SJSA1 (cell line): ENCODE measurements at regions not wholly inside any gene's neighbourhood (a gene's known extent, or its start where the extent isn't known, plus 50 kb on each side); places are given as distances from the start of the nearest gene placed in this dataset.
"Not testable (repeated sequence)": the region's sequence is repeated elsewhere in the genome, so short reads cannot be mapped to it uniquely, and the experiment has no call there.

Experiments used
- DNase-seq, 2 experiments: peaks; one replicate each; pipeline ENCODE4 v3.0.0-alpha.2; 2015 to 2020; ENCODE audit warnings: low spot score in 2 of 2, low read depth in 1 of 2
- H3K27ac ChIP-seq: fragments of 250-450 bp; sonication (Bioruptor Pico); 2 replicates; pipeline ENCODE4 v1.5.1; 2020; ENCODE audit warnings: mild to moderate bottlenecking, moderate library complexity
- H3K27me3 ChIP-seq: fragments of 250-450 bp; sonication (Bioruptor Pico); replicated peaks from 2 replicates; pipeline ENCODE4 v1.5.1; 2020; ENCODE audit warnings: mild to moderate bottlenecking, moderate library complexity
- H3K36me3 ChIP-seq: fragments of 250-450 bp; sonication (Bioruptor Pico); 2 replicates; pipeline ENCODE4 v1.5.1; 2020; ENCODE audit warnings: mild to moderate bottlenecking
- H3K4me1 ChIP-seq: fragments of 250-450 bp; sonication (Bioruptor Pico); replicated peaks from 2 replicates; pipeline ENCODE4 v1.6.1; 2021; ENCODE audit warnings: mild to moderate bottlenecking
- H3K4me3 ChIP-seq: fragments of 250-450 bp; sonication (Bioruptor Pico); 2 replicates; pipeline ENCODE4 v1.5.1; 2020; ENCODE audit warnings: mild to moderate bottlenecking
- H3K9me3 ChIP-seq: fragments of 250-450 bp; sonication (Bioruptor Pico); replicated peaks from 2 replicates; pipeline ENCODE4 v1.5.1; 2020; ENCODE audit warnings: mild to moderate bottlenecking

GRCh38 chr7:97313900-97314299, 196.4 kb downstream of the SDHAF3 start:
- no peak for DNase-seq
- Histone ChIP-seq H3K9me3 (no peaks in the 10 kb centered on the region), H3K4me1 (no peaks in the 10 kb centered on the region), H3K27me3 (no peaks in the 10 kb centered on the region), H3K27ac (no peak overlapping the region), H3K4me3 (no peak overlapping the region), H3K36me3 (no peaks in the 10 kb centered on the region)

GRCh38 chr7:97317575-97317974, 200.1 kb downstream of the SDHAF3 start:
- no peaks in the 10 kb centered on the region for H3K27me3 ChIP-seq
- no peak for DNase-seq
- no peaks in the 10 kb centered on the region for H3K9me3 ChIP-seq
- H3K4me1 ChIP-seq, result no peaks in the 10 kb centered on the region
- H3K27ac ChIP-seq, result no peak overlapping the region
- no peaks in the 10 kb centered on the region for H3K36me3 ChIP-seq
- H3K4me3 ChIP-seq, result no peak overlapping the region

GRCh38 chr7:97329871-97330270, 212.4 kb downstream of the SDHAF3 start:
- not testable (repeated sequence) for H3K4me3 ChIP-seq, DNase-seq, H3K36me3 ChIP-seq, H3K27ac ChIP-seq, H3K4me1 ChIP-seq, H3K27me3 ChIP-seq, H3K9me3 ChIP-seq

- no peak overlapping the region for H3K27ac ChIP-seq
- H3K27me3 ChIP-seq, result no peaks in the 10 kb centered on the region
- H3K36me3 ChIP-seq, result no peaks in the 10 kb centered on the region
- no peaks in the 10 kb centered on the region for H3K9me3 ChIP-seq
- no peak overlapping the region for H3K4me3 ChIP-seq
- no peaks in the 10 kb centered on the region for H3K4me1 ChIP-seq
- DNase-seq, result no peak
These were observed 220.4 kb downstream of the SDHAF3 start for GRCh38 chr7:97337849-97338248.

- Histone ChIP-seq H3K4me1 (no peaks in the 10 kb centered on the region), H3K27ac (no peak overlapping the region), H3K9me3 (0 out of 2 replicates have a peak, but pooled peaks cover 3% of the 10 kb centered on the region), H3K36me3 (no peaks in the 10 kb centered on the region), H3K27me3 (no peaks in the 10 kb centered on the region), H3K4me3 (no peak overlapping the region)
- DNase-seq, result no peak
These were observed 225.0 kb downstream of the SDHAF3 start for GRCh38 chr7:97342512-97342911.

GRCh38 chr7:97346349-97346748, 228.9 kb downstream of the SDHAF3 start:
- Histone ChIP-seq H3K27me3 (no peaks in the 10 kb centered on the region), H3K27ac (no peak overlapping the region), H3K36me3 (no peaks in the 10 kb centered on the region), H3K4me1 (no peaks in the 10 kb centered on the region), H3K9me3 (peaks cover 3% of the 10 kb centered on the region; the same call in 1 of the 2 replicates), H3K4me3 (no peak overlapping the region)
- DNase-seq, result no peak

- Histone ChIP-seq H3K4me1 (no peaks in the 10 kb centered on the region), H3K4me3 (no peak overlapping the region), H3K36me3 (no peaks in the 10 kb centered on the region), H3K27me3 (no peaks in the 10 kb centered on the region), H3K9me3 (no peaks in the 10 kb centered on the region; the same call in 1 of the 2 replicates), H3K27ac (no peak overlapping the region)
- DNase-seq, result no peak
These were observed 234.0 kb downstream of the SDHAF3 start for GRCh38 chr7:97351488-97351887.

- H3K4me3 ChIP-seq, result no peak overlapping the region
These were observed 240.0 kb downstream of the SDHAF3 start for GRCh38 chr7:97357459-97357858.

GRCh38 chr7:97372882-97373281, 255.4 kb downstream of the SDHAF3 start:
- H3K27me3 ChIP-seq, result no peaks in the 10 kb centered on the region
- DNase-seq, result no peak
- no peak overlapping the region for H3K27ac ChIP-seq
- H3K4me3 ChIP-seq, result no peak overlapping the region
- no peaks in the 10 kb centered on the region for H3K36me3 ChIP-seq
- H3K9me3 ChIP-seq, result no peaks in the 10 kb centered on the region
- no peaks in the 10 kb centered on the region for H3K4me1 ChIP-seq

More at GRCh38 chr7:97357459-97357858, 240.0 kb downstream of the SDHAF3 start:
- Histone ChIP-seq H3K27ac (no peak overlapping the region), H3K36me3 (no peaks in the 10 kb centered on the region), H3K4me1 (no peaks in the 10 kb centered on the region), H3K27me3 (no peaks in the 10 kb centered on the region), H3K9me3 (no peaks in the 10 kb centered on the region)
- no peak for DNase-seq

GRCh38 chr7:97373736-97374135, 256.2 kb downstream of the SDHAF3 start:
- no peak overlapping the region for H3K27ac ChIP-seq
- no peak for DNase-seq
- no peaks in the 10 kb centered on the region for H3K27me3 ChIP-seq
- no peaks in the 10 kb centered on the region for H3K4me1 ChIP-seq
- no peaks in the 10 kb centered on the region for H3K9me3 ChIP-seq
- H3K36me3 ChIP-seq, result no peaks in the 10 kb centered on the region
- H3K4me3 ChIP-seq, result no peak overlapping the region

- H3K4me1 ChIP-seq, result no peaks in the 10 kb centered on the region
- H3K36me3 ChIP-seq, result no peaks in the 10 kb centered on the region
- no peaks in the 10 kb centered on the region for H3K27me3 ChIP-seq
- no peak overlapping the region for H3K27ac ChIP-seq
- no peaks in the 10 kb centered on the region for H3K9me3 ChIP-seq
- no peak overlapping the region for H3K4me3 ChIP-seq
- DNase-seq, result no peak
These were observed 260.2 kb downstream of the SDHAF3 start for GRCh38 chr7:97377713-97378112.

- no peaks in the 10 kb centered on the region for H3K36me3 ChIP-seq
- H3K4me3 ChIP-seq, result no peak overlapping the region
- no peak overlapping the region for H3K27ac ChIP-seq
- H3K4me1 ChIP-seq, result no peaks in the 10 kb centered on the region
- DNase-seq, result no peak
- H3K9me3 ChIP-seq, result no peaks in the 10 kb centered on the region
- H3K27me3 ChIP-seq, result no peaks in the 10 kb centered on the region
These were observed 264.5 kb downstream of the SDHAF3 start for GRCh38 chr7:97381815-97382554.

- peaks cover 10% of the 10 kb centered on the region for H3K4me1 ChIP-seq
- DNase-seq, result no peak
- H3K9me3 ChIP-seq, result peaks cover 3% of the 10 kb centered on the region; the same call in 1 of the 2 replicates
- H3K27ac ChIP-seq, result no peak overlapping the region; the same call in 1 of the 2 replicates
- H3K27me3 ChIP-seq, result no peaks in the 10 kb centered on the region
- no peak overlapping the region for H3K4me3 ChIP-seq
- no peaks in the 10 kb centered on the region for H3K36me3 ChIP-seq
These were observed 272.6 kb downstream of the SDHAF3 start for GRCh38 chr7:97390052-97390451.

GRCh38 chr7:97390915-97391593, 273.6 kb downstream of the SDHAF3 start:
- no peak overlapping the region for H3K4me3 ChIP-seq
- DNase-seq, result peak in 1 of 2 experiments; percentile 43
- peak overlapping the region; percentile 72 for H3K27ac ChIP-seq
- H3K36me3 ChIP-seq, result no peaks in the 10 kb centered on the region
- H3K27me3 ChIP-seq, result no peaks in the 10 kb centered on the region
- H3K4me1 ChIP-seq, result peaks cover 10% of the 10 kb centered on the region
- H3K9me3 ChIP-seq, result peaks cover 3% of the 10 kb centered on the region; the same call in 1 of the 2 replicates
